GM20000 (cell line): ENCODE measurements at regions not wholly inside any gene's neighbourhood (a gene's known extent, or its start where the extent isn't known, plus 50 kb on each side); places are given as distances from the start of the nearest gene placed in this dataset.
A peak's percentile ranks its signal among the peaks of the same experiment; 100 is the strongest.
"Not testable (repeated sequence)": the region's sequence is repeated elsewhere in the genome, so short reads cannot be mapped to it uniquely, and the experiment has no call there.

ENCODE experiments used
- DNase-seq: peaks from one replicate; pipeline ENCODE4 v3.0.0; 2012; ENCODE audit warnings: low spot score
- CTCF ChIP-seq: IDR thresholded peaks from 2 replicates; pipeline ENCODE4 v1.5.1; 2012; ENCODE audit warnings: mild to moderate bottlenecking, control low read depth; ENCODE audit errors: extremely low read depth, missing control alignments

DNA sequence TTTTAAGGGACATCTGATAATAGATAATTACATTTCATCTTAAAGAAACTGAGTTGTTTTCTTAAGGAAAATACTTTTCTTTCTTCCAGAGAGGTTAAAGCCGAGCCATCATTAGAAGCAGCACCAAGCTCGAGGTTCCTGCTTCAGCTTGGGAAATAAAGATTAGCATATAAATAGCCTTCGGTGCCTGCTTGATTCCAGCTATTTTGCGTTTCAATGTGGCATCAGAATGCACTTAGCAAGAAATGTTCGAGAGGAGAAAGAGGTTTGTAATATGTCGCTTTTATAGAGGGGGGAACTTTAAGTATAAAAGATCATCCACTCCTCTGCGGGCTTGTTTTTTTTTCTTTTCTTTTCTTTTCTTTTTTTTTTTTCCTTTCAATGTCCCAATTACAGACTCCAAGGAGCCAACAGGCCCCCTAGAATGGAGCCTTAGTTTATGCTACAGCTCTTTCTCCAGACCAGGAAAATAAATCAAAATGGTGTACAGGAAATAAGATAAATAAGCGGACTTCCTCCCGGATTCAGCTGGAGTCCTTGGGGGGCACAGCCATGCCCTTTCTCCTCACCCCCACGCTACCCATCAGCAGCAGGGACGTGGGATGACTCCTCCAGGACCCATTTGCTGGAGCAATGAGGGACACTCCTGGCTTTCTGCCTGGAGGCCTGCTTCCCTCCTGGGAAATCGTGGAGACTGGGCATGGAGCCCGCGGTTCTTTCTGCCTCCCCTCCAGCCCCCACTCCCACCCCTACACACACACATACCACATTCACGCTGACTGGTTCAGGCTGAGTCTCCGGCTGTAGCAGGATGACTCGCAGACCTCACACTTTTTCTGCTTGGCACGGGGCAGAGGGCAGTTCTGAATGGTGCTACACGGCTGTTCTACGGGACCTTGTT lies 131.6 kb downstream of the RRAGC start:
- no peak for TF ChIP-seq CTCF
- no peak for DNase-seq

GRCh38 chr1:38725321-38725961 lies 134.1 kb downstream of the RRAGC start:
- DNase-seq: not testable (repeated sequence)

GRCh38 chr1:38724160-38725131 lies 135.1 kb downstream of the RRAGC start:
- TF ChIP-seq CTCF: no peak
- DNase-seq: no peak

GRCh38 chr1:38721816-38722215 lies 137.8 kb downstream of the RRAGC start:
- no peak for TF ChIP-seq CTCF

DNA sequence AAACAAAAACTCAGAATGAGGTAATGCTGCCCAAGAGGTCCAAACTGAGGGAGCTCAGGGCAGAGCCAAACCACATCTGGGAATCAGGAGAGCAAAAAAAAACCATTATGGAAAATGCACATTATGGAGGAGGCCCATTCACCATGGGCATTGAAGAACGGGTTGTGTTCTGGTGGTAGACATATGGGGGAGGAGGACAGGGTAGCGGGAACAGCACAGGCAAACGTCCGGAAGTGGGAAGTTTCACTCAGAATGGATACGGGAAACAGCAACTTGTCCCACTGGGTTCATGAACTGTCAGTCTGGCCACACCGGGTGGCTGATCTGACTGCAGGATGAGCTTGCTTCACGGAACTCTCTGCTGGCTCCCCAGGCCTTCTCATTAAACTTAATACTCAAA lies 139.7 kb downstream of the RRAGC start:
- DNase-seq: no peak
- TF ChIP-seq CTCF: no peak

More at GRCh38 chr1:38721816-38722215, 137.8 kb downstream of the RRAGC start:
- DNase-seq: no peak

- no peak for DNase-seq
- no peak for TF ChIP-seq CTCF
Observed at GRCh38 chr1:38718031-38718430, 141.5 kb downstream of the RRAGC start.

DNA sequence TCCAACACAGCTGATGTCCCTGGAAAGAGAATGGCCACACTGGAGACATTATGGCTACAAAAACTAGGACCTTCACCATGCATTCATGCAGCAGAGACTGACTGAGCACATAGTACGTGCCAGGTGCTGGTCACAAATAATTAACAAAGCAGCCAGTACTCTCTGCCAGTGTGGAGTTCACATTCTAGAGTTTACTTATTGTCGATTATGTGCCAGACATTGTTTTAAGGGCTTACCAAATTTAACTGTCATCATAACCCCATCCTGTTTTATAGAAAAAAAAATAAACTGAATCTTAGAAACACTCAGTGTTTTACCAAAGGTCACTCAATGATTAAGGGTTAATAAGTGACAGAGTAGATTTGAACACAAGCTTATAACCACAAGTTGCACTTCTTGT lies 143.3 kb downstream of the RRAGC start:
- DNase-seq: peak; percentile 16
- no peak for TF ChIP-seq CTCF
